ENCODE measurements at regions not wholly inside any gene's neighbourhood (a gene's known extent, or its start where the extent isn't known, plus 50 kb on each side); places are given as distances from the start of the nearest gene placed in this dataset.

GRCh38 chr6:141552031-141552430 lies 580.7 kb upstream of the GJE1 start:
- no peak overlapping the region for H3K4me3 ChIP-seq (ENCODE audit: low read depth, low read length)
- TF ChIP-seq CTCF (IDR thresholded peaks at IDR 0.05; ENCODE audit: insufficient read depth, low read length) = no peak
- no peak for DNase-seq (ENCODE audit: low read depth)

- no peak overlapping the region for H3K4me3 ChIP-seq (ENCODE audit: low read depth, low read length)
- TF ChIP-seq CTCF (IDR thresholded peaks at IDR 0.05; ENCODE audit: insufficient read depth, low read length) = no peak
- no peak for DNase-seq (ENCODE audit: low read depth)
Observed at GRCh38 chr6:141551318-141551717, 581.4 kb upstream of the GJE1 start.

- TF ChIP-seq CTCF (IDR thresholded peaks at IDR 0.05; ENCODE audit: insufficient read depth, low read length) = no peak
- no peak overlapping the region for H3K4me3 ChIP-seq (ENCODE audit: low read depth, low read length)
- DNase-seq (ENCODE audit: low read depth) = no peak
Observed at GRCh38 chr6:141550471-141550870, 582.3 kb upstream of the GJE1 start.

- no peak for TF ChIP-seq CTCF (IDR thresholded peaks at IDR 0.05; ENCODE audit: insufficient read depth, low read length)
- no peak overlapping the region for H3K4me3 ChIP-seq (ENCODE audit: low read depth, low read length)
- no peak for DNase-seq (ENCODE audit: low read depth)
Observed at GRCh38 chr6:141548966-141549365, 583.8 kb upstream of the GJE1 start.

GRCh38 chr6:141541581-141542324 lies 591.0 kb upstream of the GJE1 start:
- no peak overlapping the region for H3K4me3 ChIP-seq (ENCODE audit: low read depth, low read length)
- peak; percentile 12 for DNase-seq (ENCODE audit: low read depth)
- TF ChIP-seq CTCF (IDR thresholded peaks at IDR 0.05; ENCODE audit: insufficient read depth, low read length) = no peak

- no peak overlapping the region for H3K4me3 ChIP-seq (ENCODE audit: low read depth, low read length)
- TF ChIP-seq CTCF (IDR thresholded peaks at IDR 0.05; ENCODE audit: insufficient read depth, low read length) = no peak
- DNase-seq (ENCODE audit: low read depth) = no peak
Observed at GRCh38 chr6:141540207-141540606, 592.5 kb upstream of the GJE1 start.

GRCh38 chr6:141539617-141540016 lies 593.1 kb upstream of the GJE1 start:
- H3K4me3 ChIP-seq (ENCODE audit: low read depth, low read length) = no peak overlapping the region
- TF ChIP-seq CTCF (IDR thresholded peaks at IDR 0.05; ENCODE audit: insufficient read depth, low read length) = no peak
- DNase-seq (ENCODE audit: low read depth) = no peak
